NCI-H69 (cell line): ENCODE measurements at regions not wholly inside any gene's neighbourhood (a gene's known extent, or its start where the extent isn't known, plus 50 kb on each side); places are given as distances from the start of the nearest gene placed in this dataset.
"Not testable (repeated sequence)": the region's sequence is repeated elsewhere in the genome, so short reads cannot be mapped to it uniquely, and the experiment has no call there.

Source experiments
- DNase-seq: peaks from one replicate; lab custom pipeline; 2025; lab: John Stamatoyannopoulos, UW

- no peak for DNase-seq
Measured at GRCh38 chr4:45475548-45475947, 648.3 kb downstream of the GABRG1 start.

DNA sequence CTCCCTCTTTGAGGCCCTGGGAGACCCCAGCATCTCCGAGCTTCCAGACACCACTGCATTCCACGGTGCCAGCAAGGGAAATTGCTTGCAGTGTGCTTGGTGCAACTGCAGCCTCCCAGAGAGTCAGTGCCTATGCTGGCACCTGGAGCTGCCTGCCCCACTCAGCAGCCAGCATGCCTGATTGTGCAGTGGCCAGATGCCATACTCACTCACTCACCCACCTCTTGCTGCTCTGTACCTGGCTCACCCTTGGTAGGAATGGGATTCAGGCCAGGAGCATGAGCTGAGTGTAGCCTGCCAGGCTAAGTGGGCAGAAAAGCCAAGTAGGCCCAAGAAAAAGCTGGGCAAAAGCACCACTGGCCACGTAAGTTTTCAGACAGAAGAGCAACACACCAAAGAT, 651.4 kb downstream of the GABRG1 start:
- DNase-seq: no peak

GRCh38 chr4:45471335-45471734, 652.5 kb downstream of the GABRG1 start:
- DNase-seq: no peak

- no peak for DNase-seq
Measured at GRCh38 chr4:45467157-45467556, 656.7 kb downstream of the GABRG1 start.

DNA sequence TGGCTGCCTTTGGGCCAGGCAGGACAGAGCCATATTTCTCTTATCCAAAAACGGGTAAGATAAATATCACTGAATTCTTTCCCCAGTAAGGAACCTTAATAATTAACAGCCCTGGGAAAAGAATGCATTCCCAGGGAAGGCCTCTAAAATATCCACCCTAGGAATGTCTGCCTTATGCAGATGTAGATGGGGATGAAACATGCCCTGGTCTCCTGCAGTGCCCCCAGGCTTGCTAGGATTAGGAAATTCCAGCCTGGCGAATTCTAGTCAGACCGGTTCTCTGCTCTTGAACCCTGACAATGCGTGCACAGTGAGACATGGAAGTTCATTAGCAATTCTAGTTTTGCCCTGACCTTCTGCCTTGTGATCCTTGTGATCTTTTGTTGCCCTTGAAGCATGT, 663.7 kb downstream of the GABRG1 start:
- DNase-seq: not testable (repeated sequence)

- DNase-seq: no peak
Measured at GRCh38 chr4:45455217-45455616, 668.6 kb downstream of the GABRG1 start.

DNA sequence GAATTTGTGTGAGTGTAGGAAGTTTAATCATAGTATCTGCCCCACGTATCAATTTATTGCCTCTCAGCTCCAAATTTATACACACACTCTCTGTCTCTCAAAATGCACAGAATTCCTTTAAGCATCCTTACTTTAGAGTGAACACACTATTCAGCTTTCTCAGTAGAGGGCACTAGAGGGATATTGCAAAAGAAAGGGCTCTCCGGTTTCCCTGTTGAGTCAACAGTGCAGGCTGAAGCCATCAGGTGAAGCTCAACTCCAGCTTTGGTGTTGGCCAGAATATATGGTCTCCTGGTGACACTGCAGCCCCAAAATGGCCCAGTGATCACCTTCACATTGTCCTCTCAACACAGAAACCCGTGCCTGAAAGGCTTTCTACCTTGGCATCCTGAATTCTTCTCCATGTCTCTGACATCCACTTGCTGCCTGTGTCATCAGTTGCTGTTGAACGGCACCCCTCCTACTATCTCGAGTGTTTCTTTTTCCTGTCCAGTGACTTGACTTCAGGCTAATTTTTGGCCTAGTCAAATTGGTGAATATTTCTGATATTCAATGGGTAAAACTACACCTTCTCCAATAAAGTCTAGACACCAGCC, 670.5 kb downstream of the GABRG1 start:
- DNase-seq: peak; percentile 34

DNA sequence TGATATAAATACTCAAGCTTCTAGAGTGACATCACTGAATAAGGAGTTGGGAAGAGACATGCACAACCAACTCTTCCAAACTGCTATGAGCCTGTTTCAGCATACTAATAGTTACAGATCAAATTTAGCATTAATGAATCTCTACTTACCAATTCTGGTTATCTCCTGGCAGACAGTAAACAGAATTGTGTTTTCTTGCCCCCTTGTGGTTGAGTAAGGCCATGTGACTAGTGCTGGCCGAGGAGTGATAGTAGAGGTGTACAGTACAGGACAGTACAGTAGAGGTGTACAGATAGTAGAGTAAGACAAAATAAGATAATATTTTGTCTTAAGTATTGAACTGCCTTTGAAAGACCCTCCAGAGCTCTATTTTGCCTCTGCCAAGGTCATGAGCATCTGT, 681.4 kb downstream of the GABRG1 start:
- peak; percentile 3 for DNase-seq

- DNase-seq: no peak
Measured at GRCh38 chr4:45438047-45438446, 685.8 kb downstream of the GABRG1 start.

GRCh38 chr4:45437381-45437780, 686.5 kb downstream of the GABRG1 start:
- no peak for DNase-seq

GRCh38 chr4:45425135-45425534, 698.7 kb downstream of the GABRG1 start:
- no peak for DNase-seq

- peak; percentile 18 for DNase-seq
Measured at GRCh38 chr4:45423896-45424295, 697.5 kb upstream of the GNPDA2 start.

GRCh38 chr4:45420091-45420674, 693.8 kb upstream of the GNPDA2 start:
- DNase-seq: not testable (repeated sequence)

GRCh38 chr4:45410701-45411210, 684.4 kb upstream of the GNPDA2 start:
- DNase-seq: no peak

GRCh38 chr4:45409536-45409935, 683.2 kb upstream of the GNPDA2 start:
- no peak for DNase-seq

DNA sequence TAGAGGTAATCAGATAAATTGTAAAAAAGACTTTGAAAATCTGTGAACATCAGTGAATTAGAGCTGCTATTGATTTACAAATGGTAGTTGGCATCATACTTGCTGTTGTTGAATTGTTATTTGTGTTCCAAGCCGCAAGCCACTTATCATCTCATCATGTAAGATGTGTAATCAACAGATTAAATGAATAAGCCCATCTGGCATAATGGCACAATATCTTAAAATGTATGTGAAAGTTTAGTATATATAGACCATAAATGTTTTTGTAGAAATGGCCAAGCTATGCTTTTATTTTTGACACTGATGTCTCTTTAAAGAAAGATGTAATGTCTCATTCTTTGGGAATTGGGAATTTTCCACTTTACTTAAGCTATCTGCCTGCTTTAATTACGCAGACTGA, 682.6 kb upstream of the GNPDA2 start:
- DNase-seq: no peak

DNA sequence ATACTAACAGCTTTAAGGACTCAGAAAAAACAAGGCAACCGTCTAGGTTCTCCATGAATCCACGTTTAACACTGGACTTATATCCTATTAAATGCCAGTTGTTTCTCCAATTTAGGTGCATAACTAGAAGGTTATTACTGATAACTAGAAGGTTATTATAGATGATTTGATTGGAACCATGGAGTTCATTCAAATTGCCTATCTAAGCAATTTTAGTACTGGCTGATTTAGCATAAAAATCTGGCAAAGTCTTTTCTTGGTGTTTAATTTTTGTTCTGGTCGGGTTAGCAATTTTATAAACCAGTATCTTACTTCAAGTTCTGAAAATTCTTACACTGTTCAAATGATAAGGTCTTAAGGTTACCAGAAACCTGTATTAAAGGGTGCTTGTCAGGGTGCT, 672.8 kb upstream of the GNPDA2 start:
- DNase-seq: no peak

- no peak for DNase-seq
Measured at GRCh38 chr4:45385306-45385705, 659.0 kb upstream of the GNPDA2 start.

DNA sequence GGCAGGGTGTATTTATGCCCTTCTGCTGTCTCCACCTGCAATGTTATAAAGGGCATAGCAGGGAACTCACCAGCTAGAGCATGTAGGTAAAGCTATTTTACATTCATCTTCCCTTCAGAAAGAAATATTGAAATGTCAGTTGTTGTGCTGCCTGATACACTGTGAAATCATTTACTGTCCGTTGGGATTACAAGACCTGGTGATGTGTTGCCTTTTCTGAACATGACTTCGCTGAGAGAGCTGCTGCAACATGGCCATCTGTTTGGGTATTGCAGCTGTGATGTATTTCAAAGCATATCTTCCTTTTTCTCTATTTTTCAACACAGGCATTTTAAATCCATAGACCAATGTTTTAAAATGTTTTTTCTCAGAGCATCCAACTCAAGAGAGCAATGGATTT, 644.1 kb upstream of the GNPDA2 start:
- no peak for DNase-seq

DNA sequence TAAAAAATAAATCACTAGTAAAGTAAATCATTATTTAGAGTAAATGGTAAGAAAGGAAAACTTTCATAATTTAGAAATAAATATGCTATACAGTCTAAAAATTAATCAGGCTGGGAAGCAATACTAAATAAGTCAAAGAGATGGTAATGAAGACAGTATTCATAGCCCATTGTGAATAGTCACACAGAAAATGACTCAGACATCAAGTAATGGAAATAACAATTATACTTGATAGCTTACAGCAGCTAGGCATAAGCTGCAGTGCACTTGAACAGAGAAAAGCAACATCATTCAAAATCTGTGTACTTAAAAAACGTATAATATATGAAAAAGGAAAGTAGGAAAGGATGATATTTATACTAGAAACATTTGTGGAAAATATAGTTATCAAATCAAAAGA, 642.5 kb upstream of the GNPDA2 start:
- DNase-seq: no peak

DNA sequence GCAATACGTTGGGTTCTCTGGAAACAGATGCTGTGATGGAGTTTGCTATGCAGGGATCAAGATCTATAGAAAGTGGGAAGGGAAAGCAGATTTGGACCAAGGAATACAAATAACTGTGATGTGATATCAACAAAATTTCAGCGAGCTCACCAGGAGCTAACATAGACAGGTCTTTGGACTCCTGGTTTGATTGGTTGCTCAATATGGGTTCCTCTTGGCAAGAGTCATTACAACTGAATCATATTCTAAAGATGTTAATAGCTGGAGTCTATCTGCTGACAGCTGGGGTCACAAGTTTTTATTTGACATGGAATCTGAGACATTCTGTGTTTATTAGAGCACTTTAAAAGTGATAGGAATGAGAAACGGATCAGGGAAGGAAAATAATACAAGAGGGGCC, 637.6 kb upstream of the GNPDA2 start:
- peak; percentile 0 for DNase-seq

DNA sequence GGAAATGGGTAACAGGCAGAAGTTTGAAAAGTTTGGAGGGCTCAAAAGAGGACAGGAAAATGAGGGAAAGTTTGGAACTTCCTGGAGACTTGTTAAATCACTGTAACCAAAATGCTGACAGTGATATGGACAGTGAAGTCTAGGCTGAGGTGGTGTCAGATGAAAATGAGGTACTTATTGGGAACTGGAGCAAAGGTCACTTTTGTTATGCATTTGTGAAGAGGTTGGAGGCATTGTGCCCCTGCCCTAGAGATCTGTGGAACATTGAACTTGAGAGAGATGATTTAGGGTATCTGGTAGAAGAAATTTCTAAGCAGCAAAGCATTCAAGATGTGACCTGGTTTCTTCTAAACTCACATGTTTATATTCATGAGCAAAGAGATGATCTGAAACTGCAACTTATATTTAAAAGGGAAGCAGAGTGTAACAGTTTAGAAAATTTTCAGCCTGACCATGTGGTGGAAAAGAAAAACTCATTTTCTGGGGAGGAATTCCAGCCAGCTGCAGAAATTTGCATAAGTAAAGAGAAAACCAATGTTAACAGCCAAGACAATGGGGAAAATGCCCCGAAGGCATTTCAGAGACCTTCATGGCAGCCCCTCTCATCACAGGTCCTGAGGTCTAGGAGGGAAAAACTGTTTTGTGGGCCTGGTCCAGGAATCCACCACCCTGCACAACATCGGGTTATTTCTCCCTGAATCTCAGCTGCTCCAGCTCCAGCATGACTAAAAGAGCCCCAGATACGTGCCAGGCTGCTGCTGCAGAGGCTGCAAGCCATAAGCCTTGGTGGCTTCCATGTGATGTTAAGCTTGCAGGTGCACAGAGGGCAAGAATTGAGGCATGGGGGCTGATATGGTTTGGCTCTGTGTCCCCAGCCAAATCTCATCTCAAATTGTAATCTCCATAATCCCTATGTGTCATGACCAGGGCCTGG, 632.5 kb upstream of the GNPDA2 start:
- no peak for DNase-seq

- DNase-seq: no peak
Measured at GRCh38 chr4:45353161-45353560, 626.8 kb upstream of the GNPDA2 start.
